ENCODE measurements at regions not wholly inside any gene's neighbourhood (a gene's known extent, or its start where the extent isn't known, plus 50 kb on each side); places are given as distances from the start of the nearest gene placed in this dataset.

DNA sequence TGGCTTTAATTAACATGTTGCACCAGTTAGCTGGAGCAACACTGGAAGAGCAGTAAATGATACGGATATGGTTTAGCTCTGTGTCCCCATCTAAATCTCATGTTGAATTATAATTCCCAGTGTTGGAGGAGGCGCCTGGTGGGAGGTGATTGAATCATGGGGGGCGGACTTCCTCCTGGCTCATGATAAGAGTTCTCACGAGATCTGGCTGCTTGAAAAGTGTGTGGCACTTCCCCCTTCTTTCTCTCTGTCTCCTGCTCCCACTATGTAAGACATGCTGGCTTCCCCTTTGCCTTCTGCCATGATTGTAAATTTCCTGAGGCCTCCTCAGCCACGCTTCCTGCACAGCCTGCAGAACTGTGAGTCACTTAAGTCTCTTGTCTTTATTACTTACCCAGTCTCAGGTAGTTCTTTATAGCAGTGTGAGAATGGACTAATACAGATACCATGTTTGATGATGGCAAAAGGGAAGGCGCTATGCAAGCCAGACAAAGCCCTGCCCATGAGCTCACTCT, 963.6 kb downstream of the SOCS6 start:
- no peaks in the 10 kb centered on the region for H3K36me3 Mint-ChIP-seq
- no peak for DNase-seq
- Histone ChIP-seq H2AFZ (ENCODE audit: insufficient read depth, low read depth, low read length, poor library complexity, severe bottlenecking) (no peak overlapping the region), H3K79me2 (ENCODE audit: insufficient read depth, low read length) (no peaks in the 10 kb centered on the region), H3K4me2 (replicated peaks; ENCODE audit: extremely low read depth, low read length, poor library complexity, severe bottlenecking) (no peak overlapping the region), H3K9ac (ENCODE audit: insufficient read depth, low read length, poor library complexity, severe bottlenecking) (no peak overlapping the region), H3K4me3 (replicated peaks in 1 of 3; ENCODE audit: low read depth in 2 of 3, low read length in 3 of 3) (no peak overlapping the region), H3K27ac (ENCODE audit: low read depth in 1 of 2, low read length in 2 of 2) (no peak overlapping the region), H4K20me1 (ENCODE audit: insufficient read depth, low read length) (no peaks in the 10 kb centered on the region), H3K4me1 (ENCODE audit: control insufficient read depth in 1 of 2, insufficient read depth in 2 of 2, low read length in 2 of 2) (no peaks in the 10 kb centered on the region), H3K36me3 (replicated peaks in 1 of 2; ENCODE audit: control insufficient read depth in 1 of 2, insufficient read depth in 2 of 2, low read length in 2 of 2) (no peaks in the 10 kb centered on the region), H3K27me3 (ENCODE audit: control insufficient read depth in 2 of 2, insufficient read depth in 2 of 2, low read length in 2 of 2) (no peaks in the 10 kb centered on the region), H3K9me3 (replicated peaks in 1 of 2; ENCODE audit: control insufficient read depth in 1 of 2, insufficient read depth in 1 of 2, low read length in 2 of 2) (no peaks in the 10 kb centered on the region)
- intact Hi-C loops (cut with micrococcal nuclease), result no loop called here
- no peaks in the 10 kb centered on the region for H3K4me1 Mint-ChIP-seq
- H3K4me3 Mint-ChIP-seq, result no peak overlapping the region
- TF ChIP-seq, protein P1, sequence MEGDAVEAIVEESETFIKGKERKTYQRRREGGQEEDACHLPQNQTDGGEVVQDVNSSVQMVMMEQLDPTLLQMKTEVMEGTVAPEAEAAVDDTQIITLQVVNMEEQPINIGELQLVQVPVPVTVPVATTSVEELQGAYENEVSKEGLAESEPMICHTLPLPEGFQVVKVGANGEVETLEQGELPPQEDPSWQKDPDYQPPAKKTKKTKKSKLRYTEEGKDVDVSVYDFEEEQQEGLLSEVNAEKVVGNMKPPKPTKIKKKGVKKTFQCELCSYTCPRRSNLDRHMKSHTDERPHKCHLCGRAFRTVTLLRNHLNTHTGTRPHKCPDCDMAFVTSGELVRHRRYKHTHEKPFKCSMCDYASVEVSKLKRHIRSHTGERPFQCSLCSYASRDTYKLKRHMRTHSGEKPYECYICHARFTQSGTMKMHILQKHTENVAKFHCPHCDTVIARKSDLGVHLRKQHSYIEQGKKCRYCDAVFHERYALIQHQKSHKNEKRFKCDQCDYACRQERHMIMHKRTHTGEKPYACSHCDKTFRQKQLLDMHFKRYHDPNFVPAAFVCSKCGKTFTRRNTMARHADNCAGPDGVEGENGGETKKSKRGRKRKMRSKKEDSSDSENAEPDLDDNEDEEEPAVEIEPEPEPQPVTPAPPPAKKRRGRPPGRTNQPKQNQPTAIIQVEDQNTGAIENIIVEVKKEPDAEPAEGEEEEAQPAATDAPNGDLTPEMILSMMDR (IDR thresholded peaks at IDR 0.05), result no peak
- peaks cover 0 to 3% (median 0%) of the 10 kb centered on the region in 3 donors for H3K27me3 Mint-ChIP-seq (ENCODE audit: low read depth in 3 of 3)
- no peak overlapping the region for H3K27ac Mint-ChIP-seq
- 30% methylated on average over 2 of the region's 6 CpGs for WGBS (ENCODE audit: insufficient coverage)
- peaks cover 0 to 6% (median 2%) of the 10 kb centered on the region in 7 donors for H3K9me3 Mint-ChIP-seq

DNA sequence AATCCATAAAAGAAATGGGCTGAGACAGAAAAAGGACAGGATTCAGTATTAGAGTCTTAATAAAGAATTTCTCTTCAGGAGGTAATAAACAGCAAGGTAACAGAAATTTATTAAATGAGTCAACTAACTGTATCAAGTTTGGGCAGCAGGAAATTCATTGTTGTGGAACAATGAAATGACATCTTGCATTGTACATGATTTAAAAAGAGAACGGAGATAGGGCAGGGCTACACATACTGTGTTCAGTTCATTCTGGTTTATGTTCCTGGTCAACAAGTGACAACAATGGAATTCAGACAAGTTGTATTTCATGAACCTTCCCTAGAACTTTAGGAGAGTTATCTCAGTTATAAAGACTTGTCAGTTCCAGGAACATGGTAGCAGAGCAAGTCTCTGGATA, 961.3 kb downstream of the SOCS6 start:
- no peaks in the 10 kb centered on the region for H3K36me3 Mint-ChIP-seq
- no CpG with 5 or more reads among the region's 1 CpG for WGBS (ENCODE audit: insufficient coverage)
- H2AFZ ChIP-seq (ENCODE audit: insufficient read depth, low read depth, low read length, poor library complexity, severe bottlenecking), result no peak overlapping the region
- no peak overlapping the region for H3K27ac Mint-ChIP-seq
- H3K27ac ChIP-seq (ENCODE audit: low read depth in 1 of 2, low read length in 2 of 2), result no peak overlapping the region
- H3K79me2 ChIP-seq (ENCODE audit: insufficient read depth, low read length), result no peaks in the 10 kb centered on the region
- peaks cover 0 to 5% (median 0%) of the 10 kb centered on the region in 3 donors for H3K27me3 Mint-ChIP-seq (ENCODE audit: low read depth in 3 of 3)
- H3K4me3 ChIP-seq (replicated peaks in 1 of 3; ENCODE audit: low read depth in 2 of 3, low read length in 3 of 3), result no peak overlapping the region
- peaks cover 0 to 6% (median 1%) of the 10 kb centered on the region in 7 donors for H3K9me3 Mint-ChIP-seq
- H3K9me3 ChIP-seq (replicated peaks in 1 of 2; ENCODE audit: control insufficient read depth in 1 of 2, insufficient read depth in 1 of 2, low read length in 2 of 2), result no peaks in the 10 kb centered on the region
- no peak overlapping the region for H3K9ac ChIP-seq (ENCODE audit: insufficient read depth, low read length, poor library complexity, severe bottlenecking)
- no peaks in the 10 kb centered on the region for H3K4me1 Mint-ChIP-seq
- no peaks in the 10 kb centered on the region for H3K27me3 ChIP-seq (ENCODE audit: control insufficient read depth in 2 of 2, insufficient read depth in 2 of 2, low read length in 2 of 2)
- intact Hi-C loops (cut with micrococcal nuclease), result no loop called here
- no peaks in the 10 kb centered on the region for H4K20me1 ChIP-seq (ENCODE audit: insufficient read depth, low read length)
- no peaks in the 10 kb centered on the region for H3K36me3 ChIP-seq (replicated peaks in 1 of 2; ENCODE audit: control insufficient read depth in 1 of 2, insufficient read depth in 2 of 2, low read length in 2 of 2)
- H3K4me2 ChIP-seq (replicated peaks; ENCODE audit: extremely low read depth, low read length, poor library complexity, severe bottlenecking), result no peak overlapping the region
- TF ChIP-seq, protein P1 (IDR thresholded peaks at IDR 0.05), result no peak
- DNase-seq, result no peak
- no peaks in the 10 kb centered on the region for H3K4me1 ChIP-seq (ENCODE audit: control insufficient read depth in 1 of 2, insufficient read depth in 2 of 2, low read length in 2 of 2)
- no peak overlapping the region for H3K4me3 Mint-ChIP-seq

Measured in CD14-positive monocyte (primary cell).